ENCODE measurements at regions not wholly inside any gene's neighbourhood (a gene's known extent, or its start where the extent isn't known, plus 50 kb on each side); places are given as distances from the start of the nearest gene placed in this dataset.

DNA sequence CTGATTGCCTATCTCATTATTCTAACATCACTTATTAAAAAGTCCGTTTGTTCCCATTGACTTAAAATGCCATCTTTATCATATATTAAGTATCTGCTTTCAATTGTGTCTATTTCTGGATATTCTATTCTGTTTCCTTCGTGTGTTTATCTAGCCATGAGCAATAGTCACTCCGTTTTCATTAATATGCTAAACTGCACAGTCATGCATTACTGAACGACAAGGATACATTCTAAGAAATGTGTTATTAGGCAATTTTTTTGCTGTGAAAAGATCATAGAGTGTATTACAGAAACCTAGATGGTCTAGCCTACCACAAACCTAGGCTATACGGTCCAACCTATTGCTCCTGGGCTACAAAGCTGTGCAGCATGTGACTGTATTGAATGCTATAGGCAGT is 482.9 kb downstream of the IRX1 start:
- DNase-seq (ENCODE audit: low spot score) = no peak

DNA sequence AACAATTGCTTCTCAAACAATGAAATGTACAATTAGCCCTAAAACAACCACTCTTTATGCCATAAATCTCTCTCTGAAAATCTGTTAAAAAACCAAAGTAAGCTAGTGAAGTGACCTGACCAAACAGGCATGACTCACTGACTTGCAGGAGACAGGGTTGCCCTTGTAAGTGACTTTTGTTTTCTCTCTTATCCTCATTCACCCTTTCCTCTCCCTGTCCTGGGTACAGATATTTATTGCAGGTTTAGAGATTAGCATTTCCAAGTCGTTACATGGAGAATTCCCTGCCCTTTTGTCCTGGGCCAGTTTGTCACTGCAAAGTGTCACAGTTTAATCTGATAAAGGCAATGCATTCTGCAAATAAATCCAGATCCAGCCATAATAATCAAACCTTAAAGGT is 484.2 kb downstream of the IRX1 start:
- DNase-seq (ENCODE audit: low spot score) = no peak

DNA sequence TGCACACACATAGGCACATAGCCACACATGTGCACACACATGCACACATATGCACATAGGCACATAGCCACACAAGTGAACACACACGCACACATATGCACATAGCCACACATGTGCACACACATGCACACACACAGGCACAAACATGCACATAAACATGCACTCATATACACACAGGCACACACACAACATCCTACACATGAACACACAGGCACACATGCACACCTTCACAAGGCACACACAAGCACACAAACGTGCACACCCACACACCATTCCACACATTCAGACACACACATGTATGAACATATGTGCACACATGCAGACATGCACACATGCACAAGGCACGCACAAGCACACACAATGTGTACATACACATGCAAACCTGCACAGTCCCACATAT is 484.7 kb downstream of the IRX1 start:
- no peak for DNase-seq (ENCODE audit: low spot score)

DNA sequence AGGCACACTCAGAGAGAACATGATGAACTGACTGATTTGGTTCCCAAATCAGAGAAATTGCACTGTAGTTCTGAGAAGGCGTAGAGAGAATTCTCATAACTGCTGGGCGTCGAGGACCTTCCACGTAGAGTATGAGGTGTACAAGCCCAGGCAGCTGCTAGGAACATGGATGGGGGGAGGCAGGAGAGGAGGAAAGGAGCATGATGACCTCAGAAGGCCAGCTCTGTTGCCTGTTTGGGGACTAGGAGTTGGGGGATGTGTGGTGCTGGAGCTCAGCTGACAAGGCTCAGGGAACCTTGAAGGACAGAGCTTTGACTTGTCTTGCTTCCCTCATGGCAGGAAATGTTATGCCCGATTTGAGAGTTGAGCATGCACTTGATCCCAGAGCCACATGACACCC is 485.4 kb downstream of the IRX1 start:
- DNase-seq (ENCODE audit: low spot score) = no peak

DNA sequence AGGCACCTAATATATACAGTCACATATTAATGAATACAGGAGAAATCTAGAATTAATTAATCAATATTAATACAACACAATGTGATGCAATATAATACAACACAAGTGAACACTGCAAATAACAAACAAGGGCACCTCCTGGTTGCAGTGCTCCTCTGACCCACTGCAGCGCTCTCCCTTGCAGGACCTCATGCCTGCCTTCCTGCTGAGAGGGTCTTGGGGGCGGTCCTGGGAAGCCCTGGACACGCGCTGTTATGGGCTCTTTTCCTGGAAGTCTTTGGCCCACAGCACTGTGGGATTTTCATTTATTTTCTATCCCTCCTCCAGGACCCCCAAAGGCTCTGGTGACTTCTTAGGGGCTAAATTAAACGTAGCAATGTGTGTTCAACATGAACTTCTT is 485.8 kb downstream of the IRX1 start:
- DNase-seq (ENCODE audit: low spot score) = no peak

DNA sequence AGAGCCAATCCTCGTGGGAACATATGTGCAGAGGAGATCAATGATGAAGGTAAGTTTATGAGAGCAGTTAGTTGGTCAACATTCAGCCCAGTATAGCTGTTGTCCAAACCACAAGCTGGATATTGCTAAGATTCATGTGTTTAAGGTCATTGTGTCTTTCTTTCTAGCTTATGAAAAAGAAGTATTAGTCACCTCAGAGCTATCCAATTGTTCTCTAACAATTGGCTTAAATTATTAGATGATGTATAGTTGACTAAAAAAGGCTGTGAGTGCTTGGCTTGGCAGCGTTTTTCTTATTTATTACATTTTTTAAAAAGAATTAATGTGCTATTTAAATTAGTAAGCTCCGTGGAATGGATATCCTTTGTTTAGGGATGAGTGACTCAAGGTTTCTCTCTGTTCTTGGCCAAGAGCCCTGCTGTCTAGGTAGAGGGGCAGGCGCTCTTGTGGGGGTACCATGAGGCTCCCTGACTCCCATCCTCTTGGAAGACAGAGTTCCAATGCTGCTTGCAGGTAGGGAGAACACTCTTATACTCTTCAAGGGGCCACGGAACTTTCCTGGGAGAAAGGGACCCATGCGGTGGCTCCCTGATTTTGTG is 487.4 kb downstream of the IRX1 start:
- DNase-seq (ENCODE audit: low spot score) = no peak

DNA sequence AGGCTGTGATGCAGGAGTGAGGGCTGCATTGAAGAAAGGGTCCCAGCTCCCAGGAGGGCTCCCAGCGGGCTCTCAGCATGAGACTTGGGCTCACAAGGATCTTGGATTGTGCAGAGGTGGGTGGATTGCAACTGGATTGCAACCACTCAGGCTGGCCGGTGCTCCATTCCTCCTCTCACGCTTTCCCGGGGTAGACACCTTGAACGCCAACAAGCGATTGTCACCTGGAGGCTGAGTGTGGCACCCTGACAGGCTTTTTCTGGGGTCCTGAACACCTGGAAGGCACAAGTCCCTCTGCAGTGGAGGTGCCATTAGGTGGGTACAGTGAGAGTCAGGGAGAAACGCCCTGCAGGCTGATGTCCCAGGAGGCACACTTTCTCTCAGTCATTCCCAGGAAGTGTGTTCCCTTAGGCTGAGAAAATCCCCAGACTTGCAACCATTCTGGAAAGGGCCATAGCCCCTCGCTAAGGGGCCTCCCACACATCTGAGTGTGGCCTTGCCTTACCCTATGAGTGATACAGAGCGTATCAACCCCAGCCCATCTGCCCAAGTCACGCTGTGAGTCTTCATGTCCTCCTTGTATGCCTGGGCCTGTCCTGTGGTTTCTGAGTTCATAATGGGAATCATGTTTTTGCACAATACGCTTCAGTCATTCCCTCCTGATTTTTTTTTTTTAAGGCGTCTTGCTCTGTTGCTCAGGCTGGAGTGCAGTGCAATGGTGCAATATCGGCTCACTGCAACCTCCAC is 488.1 kb downstream of the IRX1 start:
- DNase-seq (ENCODE audit: low spot score) = no peak

DNA sequence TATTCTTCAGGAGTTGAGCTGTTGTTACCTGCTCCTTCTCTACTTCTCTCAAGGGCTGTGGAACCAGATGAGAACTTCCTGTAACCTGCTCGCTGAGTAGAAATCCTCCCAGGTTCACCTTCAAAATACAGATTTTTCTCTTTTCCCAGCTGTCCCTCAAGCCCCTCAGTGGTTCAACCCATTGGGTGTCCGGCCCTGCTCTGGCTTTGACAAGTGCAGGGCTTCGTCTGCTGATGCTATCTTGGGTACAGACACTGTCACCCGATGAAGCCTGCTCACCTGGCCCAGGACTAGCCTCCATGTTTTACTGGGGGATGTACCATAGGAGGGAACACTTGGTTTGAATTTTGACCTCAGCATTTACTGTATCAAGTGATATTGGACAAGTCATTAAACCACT is 490.4 kb downstream of the IRX1 start:
- no peak for DNase-seq (ENCODE audit: low spot score)

DNA sequence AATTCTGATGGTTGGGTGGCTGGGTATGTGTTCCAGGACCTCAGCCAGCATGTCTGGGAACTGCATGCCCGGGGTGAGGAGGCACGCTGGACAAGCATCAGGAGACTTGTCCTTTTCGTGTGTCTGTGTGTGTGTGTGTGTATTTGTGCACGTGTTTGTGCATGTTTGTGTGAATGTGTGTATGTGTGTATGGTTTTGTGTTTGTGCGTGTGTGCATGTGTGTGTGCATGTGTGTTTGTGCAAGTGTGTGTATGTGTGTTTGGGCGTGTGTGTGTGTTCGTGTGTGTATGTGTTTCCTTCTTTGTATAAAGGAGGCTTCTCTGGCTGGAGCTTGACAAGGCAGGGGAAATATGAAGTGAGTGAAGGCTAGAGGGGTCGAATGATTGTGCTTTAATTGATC is 491.5 kb downstream of the IRX1 start:
- no peak for DNase-seq (ENCODE audit: low spot score)

DNA sequence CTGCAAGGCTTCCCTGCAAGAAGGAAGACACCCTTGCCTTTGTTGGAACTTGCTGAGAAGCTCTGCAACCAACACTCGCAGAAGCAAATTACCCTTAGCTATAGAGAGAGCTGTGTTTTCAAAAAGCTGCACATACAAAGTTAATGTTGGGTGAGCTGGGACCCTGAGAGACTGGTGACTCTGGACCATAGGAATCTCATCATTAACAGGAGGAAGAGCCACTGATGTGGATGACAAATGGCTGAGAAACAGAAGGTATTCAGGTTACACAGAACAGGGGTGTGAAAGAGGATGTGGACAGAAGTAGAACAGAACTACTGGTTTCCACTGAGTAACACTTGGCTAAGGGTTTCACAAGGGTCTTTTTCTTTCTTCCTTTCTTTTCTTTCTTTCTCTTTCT is 493.5 kb downstream of the IRX1 start:
- no peak for DNase-seq (ENCODE audit: low spot score)

DNA sequence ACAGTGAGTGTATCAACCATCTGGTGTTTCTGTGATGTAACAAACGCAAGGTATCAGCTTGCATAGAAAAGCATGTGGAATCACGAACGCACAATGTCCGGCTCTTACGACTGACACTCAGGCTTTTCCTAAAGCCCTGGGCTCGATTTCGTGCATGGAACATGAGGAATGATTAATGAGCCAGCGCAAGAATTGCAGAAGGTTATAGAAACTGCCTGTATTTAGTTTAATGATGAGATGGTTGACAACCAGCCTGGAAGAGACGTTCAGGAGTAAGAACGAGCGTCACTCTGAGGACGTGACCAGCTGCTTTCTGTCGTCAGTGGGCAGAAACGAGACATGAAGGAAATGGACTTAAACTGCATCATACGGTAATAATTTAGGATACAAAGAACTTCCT is 497.6 kb downstream of the IRX1 start:
- no peak for DNase-seq (ENCODE audit: low spot score)

DNA sequence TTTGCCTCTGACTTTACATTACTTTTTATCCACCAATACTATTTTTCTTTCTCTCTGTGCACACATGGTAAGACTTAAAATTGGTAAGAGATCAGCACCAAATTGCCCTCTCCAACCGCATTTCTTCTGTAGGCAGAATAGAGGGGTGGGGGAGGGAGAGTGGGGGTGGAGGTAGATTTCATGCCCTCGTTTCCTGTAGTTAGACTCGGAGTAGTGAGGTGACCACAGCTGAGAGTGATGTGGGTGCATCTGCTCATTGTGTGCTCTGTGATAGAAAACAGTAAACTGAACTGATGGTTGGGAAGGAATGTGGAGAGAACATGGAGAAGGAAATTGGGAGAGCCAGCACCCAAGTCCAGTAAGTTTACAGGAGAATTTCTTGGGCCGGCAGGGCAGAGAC is 498.3 kb downstream of the IRX1 start:
- no peak for DNase-seq (ENCODE audit: low spot score)

DNA sequence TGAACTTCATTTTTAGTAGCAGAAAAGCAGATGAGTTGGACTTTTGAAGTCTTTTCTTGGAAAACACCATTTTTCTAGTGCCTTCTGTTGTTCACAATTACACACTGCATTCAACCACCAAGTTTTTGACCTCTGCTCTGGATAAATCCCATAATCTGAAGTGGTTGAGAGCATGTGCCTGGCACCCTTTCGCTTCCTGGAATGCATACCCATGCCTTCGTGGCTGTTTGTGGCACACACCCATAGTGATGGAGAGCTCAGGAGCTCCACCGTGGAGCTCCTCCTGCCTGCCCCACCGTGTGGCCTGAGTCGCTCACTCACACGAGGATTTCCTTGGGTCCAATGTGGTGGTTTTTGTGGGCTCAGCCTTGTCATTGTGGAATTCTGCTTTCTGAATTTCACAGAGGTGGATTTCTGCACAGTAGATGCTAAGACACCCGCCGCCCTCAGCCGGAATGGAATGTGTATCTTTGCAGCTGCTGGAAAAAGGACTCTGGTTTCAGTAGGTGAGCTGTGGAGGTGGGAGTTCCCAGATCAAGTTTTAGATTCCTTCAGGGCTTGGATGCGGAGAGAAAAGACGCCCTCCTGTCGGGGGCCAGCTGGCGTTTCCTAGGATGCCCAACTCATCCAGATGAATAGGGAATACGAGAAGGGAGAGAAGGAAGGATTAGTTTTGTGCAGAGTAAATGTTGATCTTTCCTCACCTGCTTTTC is 500.4 kb downstream of the IRX1 start:
- DNase-seq (ENCODE audit: low spot score) = no peak

DNA sequence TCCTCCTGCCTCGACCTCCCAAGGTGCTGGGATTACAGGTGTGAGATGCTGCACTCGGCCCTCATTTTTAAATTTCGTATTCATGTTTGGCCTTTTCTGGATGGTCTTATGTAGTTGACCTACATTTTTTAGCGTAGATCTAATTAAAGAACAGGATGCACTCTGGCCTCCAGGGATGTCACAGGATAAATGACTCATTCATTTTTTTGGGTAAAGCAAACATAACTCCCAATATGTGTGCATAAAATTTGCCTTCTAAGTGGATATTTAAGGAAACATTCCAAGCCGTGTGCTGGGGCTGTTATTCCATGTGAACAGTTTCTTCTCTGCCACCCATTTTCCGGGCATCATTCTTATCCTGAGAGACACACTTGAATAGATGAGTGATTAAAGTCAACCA is 501.6 kb downstream of the IRX1 start:
- DNase-seq (ENCODE audit: low spot score) = no peak

DNA sequence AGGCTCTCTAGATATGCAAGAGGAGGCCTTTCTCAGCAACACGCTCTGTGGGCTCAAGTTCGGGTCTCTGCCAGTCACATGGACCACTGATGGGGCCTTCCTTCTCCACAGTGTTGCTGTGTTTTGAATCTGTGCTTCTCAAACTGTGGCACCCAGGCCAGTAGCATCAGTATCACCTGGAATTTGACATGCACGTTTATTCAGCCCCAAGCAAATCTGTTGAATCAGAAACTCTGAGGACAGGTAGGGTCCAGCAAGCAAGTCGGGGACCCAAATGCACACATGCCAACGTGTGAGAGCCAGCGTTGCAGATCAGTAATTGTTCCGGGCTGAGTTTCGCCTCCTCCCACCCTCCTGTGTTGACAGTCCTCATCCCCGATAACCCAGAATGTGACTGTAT is 502.6 kb downstream of the IRX1 start:
- no peak for DNase-seq (ENCODE audit: low spot score)

DNA sequence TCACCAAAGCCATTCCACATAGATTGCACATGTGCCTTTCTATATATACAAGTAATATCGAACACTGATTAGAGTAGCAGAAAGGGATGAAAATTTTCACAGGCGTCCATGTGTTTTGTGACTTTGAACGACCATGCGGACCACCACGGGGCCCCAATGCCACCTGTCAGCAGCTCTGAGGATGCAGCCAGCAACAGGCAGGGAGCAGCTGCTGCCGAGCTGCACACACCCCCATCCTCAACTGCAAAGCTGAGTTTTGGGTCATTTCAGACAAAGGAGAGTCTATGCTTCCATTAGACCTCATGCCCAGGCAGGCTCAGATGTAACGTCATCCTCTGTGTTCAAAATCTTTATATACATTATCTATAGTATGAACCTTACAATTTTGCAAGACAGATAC is 503.8 kb downstream of the IRX1 start:
- DNase-seq (ENCODE audit: low spot score) = no peak

DNA sequence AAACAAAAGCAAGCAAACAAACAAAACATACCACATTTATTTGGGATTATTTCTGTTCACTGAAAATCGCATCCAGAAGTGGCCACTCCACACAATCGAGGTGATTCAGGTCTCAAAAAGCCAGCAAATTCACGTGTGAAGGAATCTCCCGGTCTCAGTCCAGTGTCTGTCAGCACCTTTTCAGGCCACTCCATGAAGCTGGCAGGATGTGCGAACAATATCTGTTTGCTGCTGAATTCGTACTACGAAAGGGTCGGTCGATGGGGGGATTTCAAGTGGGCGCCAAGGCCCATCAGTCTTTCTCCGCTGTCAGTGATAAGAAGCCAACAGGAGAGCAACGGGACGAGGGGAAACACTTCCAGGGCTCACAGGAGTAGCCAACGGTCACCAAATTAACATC is 505.1 kb downstream of the IRX1 start:
- no peak for DNase-seq (ENCODE audit: low spot score)

DNA sequence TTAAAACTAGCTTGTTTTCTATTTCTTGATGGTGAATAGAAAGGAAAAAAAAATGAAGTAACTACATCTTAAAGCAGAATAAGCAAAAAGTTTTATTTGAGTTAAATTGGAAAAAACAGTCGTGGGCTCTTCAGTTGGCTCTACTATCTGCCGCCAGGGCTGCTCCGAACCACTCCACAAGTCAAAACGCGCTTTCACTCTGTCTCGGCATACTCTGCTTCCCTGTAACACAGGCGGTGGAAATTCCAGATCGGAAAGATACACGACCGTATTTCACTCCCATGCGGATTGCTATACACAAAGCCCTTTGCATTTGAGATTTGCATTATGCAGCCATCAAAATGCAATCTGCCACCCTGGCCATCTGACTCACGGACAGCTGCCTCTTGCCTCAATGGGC is 505.6 kb downstream of the IRX1 start:
- no peak for DNase-seq (ENCODE audit: low spot score)

DNA sequence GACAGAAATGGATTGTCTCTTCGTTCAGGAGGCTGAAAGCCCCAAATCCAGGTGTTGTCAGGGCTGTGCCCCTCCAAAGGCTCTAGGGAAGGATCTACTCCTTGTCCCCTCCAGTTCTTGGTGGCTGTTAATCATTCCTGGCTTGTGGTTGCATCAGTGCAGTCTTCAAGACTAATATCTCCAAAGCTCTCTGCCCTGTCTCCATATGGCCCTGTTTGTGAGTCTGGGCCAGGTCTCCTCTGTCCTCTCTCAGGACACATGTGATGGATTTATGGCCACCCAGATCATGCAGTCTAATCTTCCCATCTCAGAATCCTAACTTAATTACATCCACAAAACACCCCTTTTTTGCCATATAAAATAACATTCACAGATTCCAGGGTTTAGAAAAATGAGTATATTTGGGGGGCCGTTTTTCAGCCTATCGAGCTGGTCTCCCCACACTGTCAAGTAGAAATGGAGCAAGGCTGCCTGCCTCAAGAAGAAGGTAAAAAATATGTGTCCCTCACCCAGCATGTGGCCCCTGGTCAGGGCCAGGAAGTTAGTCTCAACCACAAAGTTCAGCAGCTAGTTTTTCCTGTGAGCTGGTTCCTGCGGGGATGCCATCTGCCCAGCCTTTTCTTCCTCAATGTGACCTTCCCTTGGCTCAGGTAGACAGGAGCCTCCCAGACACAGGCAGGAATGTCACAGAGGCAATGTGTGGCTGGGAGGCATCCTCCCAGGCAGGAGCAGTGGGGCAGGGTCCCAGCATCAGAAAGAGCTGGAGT is 509.4 kb downstream of the IRX1 start:
- no peak for DNase-seq (ENCODE audit: low spot score)

DNA sequence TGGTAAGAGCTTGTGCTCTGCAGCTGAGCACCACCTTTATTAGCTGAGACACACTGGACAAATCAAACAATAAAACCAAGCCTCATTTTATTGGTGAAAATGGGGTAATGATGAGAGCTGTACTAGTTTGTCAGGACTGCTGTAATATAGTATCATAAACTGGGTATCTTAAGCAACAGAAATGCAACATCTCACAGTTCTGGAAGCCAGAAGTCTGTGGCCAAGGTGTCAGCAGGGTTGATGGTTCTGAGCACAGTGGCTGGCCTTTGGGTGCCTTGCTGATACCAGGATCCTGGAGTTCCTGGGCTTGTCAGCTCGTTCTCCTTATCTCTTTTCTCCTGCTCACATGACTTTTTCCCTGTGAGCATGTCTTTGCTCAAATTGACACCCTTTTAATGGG is 513.1 kb downstream of the IRX1 start:
- no peak for DNase-seq (ENCODE audit: low spot score)

DNA sequence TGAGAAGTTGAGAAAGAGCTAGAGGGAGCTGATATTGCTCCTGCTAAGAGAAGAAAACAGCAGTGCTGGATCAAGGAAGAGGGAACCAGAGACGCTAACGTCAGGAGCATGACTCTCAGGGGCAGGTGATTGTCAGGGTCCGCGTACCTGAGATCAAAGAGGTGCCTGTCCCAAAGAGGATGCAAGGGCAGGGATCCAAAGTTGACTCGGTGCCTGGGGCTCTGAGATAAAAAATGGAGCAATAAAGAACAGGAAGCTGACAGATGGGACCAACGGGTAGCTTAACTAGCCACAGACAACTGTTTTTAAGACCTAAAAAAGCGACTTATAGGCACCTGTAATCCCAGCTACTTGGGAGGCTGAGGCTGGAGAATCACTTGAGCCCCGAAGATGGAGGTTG is 517.8 kb downstream of the IRX1 start:
- DNase-seq (ENCODE audit: low spot score) = no peak

DNA sequence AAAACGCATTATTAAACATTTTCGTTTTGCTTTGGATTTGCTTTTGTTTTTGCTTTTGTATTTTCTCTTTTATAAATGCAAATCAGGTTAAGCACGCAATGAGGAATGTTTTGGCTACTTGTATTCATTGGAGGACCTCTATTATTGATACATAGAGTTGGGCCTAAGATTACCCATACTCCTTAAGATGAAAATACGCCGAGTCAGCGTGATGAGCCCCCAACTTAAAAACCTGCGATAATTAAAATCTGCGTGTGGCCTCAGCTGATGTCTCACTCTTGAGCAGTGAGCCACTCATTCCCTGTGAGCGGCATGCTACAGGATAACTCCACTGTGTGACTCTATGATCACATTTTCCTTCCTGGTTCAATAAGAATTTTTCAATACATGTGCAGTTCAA is 518.3 kb downstream of the IRX1 start:
- DNase-seq (ENCODE audit: low spot score) = no peak

DNA sequence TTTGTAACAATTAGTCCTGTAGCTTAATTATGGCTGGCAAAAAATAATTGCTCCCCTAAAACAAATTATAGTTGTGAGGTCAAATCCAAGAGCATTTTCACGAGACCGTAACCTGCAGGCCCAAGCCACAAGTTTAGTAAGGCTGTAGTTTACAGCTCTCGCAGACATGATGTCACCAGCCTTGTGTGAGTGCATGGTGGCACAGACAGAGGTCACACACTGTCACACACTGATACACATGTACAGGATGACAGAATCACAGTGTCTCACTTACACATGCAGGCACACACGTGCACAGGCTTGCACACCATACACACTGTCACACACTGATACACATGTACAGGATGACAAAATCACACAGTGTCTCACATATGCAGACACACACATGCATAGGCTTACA is 518.8 kb downstream of the IRX1 start:
- no peak for DNase-seq (ENCODE audit: low spot score)

Data from activated CD4-positive, alpha-beta T cell treated with anti-CD3 and anti-CD28 coated beads, Interleukin-2, Interleukin-4, amounts not matched to agents 100 ng/mL and 50 ng/mL, durations not matched to agents 16 hours and 8 hours (primary cell).